Epithelial cell of proximal tubule (primary cell): ENCODE measurements at regions not wholly inside any gene's neighbourhood (a gene's known extent, or its start where the extent isn't known, plus 50 kb on each side); places are given as distances from the start of the nearest gene placed in this dataset.

Experiments
- DNase-seq: peaks from one replicate; pipeline ENCODE4 v3.0.0-alpha.2; 2011; ENCODE audit warnings: low read depth
- H3K4me3 ChIP-seq: 2 replicates; pipeline ENCODE4 v1.5.1; 2011; ENCODE audit warnings: low read depth, mild to moderate bottlenecking, low read length
- TF ChIP-seq, protein P1 (sequence below): conservative IDR thresholded peaks from 2 replicates; pipeline ENCODE4 v1.5.1; 2012; ENCODE audit warnings: low read depth, mild to moderate bottlenecking, low read length

DNA sequence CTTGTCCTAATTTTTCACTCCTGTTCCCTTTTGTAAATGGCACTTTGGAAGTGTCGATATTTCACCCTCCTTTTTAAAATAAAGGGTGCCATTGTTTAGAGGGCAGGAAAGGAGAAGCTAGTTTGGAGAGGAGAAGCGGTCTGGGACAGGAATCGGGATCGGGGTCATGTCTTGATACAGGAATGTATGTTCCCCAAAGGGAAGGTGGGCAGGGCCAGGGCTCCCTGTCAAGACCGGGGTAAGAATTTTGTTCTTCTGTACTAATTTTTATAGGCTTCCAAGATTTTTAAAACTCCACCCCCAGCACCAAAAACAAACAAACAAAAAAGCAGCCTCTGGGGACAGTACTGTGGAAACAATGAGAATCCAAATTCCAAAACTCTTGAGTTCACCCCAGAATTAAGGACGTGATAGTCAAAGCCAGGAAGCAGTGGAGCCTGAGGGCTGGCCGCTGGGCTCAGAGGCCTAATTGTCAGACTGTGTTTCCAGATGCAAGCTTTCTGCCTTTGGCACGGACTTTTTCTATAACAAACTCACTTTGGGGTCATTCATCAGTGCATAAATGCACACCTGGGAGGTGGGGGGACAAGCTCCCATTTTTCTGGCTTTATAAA is 250.4 kb upstream of the SIX2 start:
- no peak overlapping the region for H3K4me3 ChIP-seq
- DNase-seq: no peak
- TF ChIP-seq, protein P1, sequence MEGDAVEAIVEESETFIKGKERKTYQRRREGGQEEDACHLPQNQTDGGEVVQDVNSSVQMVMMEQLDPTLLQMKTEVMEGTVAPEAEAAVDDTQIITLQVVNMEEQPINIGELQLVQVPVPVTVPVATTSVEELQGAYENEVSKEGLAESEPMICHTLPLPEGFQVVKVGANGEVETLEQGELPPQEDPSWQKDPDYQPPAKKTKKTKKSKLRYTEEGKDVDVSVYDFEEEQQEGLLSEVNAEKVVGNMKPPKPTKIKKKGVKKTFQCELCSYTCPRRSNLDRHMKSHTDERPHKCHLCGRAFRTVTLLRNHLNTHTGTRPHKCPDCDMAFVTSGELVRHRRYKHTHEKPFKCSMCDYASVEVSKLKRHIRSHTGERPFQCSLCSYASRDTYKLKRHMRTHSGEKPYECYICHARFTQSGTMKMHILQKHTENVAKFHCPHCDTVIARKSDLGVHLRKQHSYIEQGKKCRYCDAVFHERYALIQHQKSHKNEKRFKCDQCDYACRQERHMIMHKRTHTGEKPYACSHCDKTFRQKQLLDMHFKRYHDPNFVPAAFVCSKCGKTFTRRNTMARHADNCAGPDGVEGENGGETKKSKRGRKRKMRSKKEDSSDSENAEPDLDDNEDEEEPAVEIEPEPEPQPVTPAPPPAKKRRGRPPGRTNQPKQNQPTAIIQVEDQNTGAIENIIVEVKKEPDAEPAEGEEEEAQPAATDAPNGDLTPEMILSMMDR: no peak

GRCh38 chr2:45259138-45259537 is 249.9 kb upstream of the SIX2 start:
- TF ChIP-seq, protein P1: no peak
- no peak overlapping the region for H3K4me3 ChIP-seq
- DNase-seq: no peak

GRCh38 chr2:45258311-45258710 is 249.1 kb upstream of the SIX2 start:
- H3K4me3 ChIP-seq: no peak overlapping the region
- TF ChIP-seq, protein P1: no peak
- no peak for DNase-seq

DNA sequence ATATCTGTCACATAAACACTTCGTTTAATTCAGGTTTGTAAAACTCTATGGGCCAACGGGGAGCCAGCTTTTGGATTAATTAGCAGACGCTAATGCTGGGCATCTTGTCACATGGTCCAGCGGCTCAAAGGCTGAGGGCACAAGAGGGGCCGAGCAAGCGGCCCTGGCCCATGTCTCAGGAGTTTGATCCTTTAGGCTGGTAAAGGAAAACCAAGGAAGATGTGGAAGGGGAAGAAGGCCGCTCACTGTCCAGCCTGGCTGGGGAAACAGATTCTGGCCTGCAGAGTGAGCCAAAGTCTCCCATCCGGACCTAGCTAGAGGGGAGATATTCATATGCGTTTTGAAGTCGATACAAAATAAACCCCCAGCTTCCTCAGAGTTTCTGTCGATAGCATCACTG is 248.6 kb upstream of the SIX2 start:
- no peak for DNase-seq
- TF ChIP-seq, protein P1: no peak
- no peak overlapping the region for H3K4me3 ChIP-seq

DNA sequence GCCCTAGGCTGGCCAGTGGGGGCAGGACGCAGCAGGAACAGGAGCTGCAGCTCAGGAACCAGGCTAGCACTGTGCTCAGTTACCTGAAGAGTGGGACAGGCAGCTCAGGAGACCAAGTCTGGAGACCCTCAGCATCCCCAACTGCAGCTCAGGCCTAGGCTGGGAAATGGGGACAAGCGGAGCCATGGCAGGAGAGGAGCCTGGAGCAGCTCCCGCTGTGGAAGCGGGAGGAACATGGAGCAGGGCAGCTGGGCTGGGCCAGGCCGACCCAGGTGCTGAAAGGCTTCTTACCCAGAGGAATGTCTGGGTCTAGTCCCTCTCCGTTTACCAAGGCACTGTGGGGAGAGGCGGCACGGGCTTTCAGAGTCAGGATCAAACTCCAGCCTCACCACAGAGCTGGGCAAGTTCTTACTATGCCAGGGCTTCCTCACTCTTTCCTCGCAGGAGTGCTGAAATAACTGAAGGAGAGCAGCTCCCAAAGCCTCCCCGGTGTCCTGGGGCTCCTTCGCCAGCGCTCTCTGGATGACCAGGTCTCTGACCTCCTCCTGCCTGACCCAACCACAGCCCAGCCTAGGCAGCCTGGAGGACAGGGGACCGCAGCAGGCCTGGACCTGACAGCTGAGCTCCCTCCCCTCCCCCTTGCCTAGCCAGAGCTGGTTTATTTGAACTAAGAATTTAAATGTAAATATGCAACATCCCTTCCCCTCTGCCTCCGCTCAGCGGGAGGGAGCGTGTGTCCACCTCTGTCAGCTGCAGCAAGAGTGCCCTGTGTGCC is 247.8 kb upstream of the SIX2 start:
- TF ChIP-seq, protein P1: no peak
- DNase-seq: no peak
- no peak overlapping the region for H3K4me3 ChIP-seq

- no peak overlapping the region for H3K4me3 ChIP-seq
- TF ChIP-seq, protein P1: no peak
- DNase-seq: no peak
Measured at GRCh38 chr2:45256173-45256866, 247.1 kb upstream of the SIX2 start.
